Kidney glomerular epithelial cell (primary cell): ENCODE measurements at regions not wholly inside any gene's neighbourhood (a gene's known extent, or its start where the extent isn't known, plus 50 kb on each side); places are given as distances from the start of the nearest gene placed in this dataset.

Experiments
- DNase-seq: peaks from one replicate; lab custom pipeline; 2025; lab: John Stamatoyannopoulos, UW

GRCh38 chr16:72313903-72314302 lies 141.9 kb upstream of the PMFBP1 start:
- DNase-seq = no peak

- DNase-seq = no peak
Observed at GRCh38 chr16:72312828-72313227, 140.9 kb upstream of the PMFBP1 start.

- no peak for DNase-seq
Observed at GRCh38 chr16:72311426-72311825, 139.5 kb upstream of the PMFBP1 start.

GRCh38 chr16:72309001-72309400 lies 137.0 kb upstream of the PMFBP1 start:
- DNase-seq = no peak

GRCh38 chr16:72308396-72308795 lies 136.4 kb upstream of the PMFBP1 start:
- DNase-seq = no peak

- DNase-seq = no peak
Observed at GRCh38 chr16:72302332-72302731, 130.4 kb upstream of the PMFBP1 start.

GRCh38 chr16:72301523-72302236 lies 129.7 kb upstream of the PMFBP1 start:
- DNase-seq = no peak

GRCh38 chr16:72300892-72301291 lies 128.9 kb upstream of the PMFBP1 start:
- DNase-seq = no peak

- no peak for DNase-seq
Observed at GRCh38 chr16:72299684-72300243, 127.8 kb upstream of the PMFBP1 start.

GRCh38 chr16:72298961-72299360 lies 127.0 kb upstream of the PMFBP1 start:
- DNase-seq = no peak

- no peak for DNase-seq
Observed at GRCh38 chr16:72295914-72296313, 124.0 kb upstream of the PMFBP1 start.

- DNase-seq = peak; percentile 87
Observed at GRCh38 chr16:72291531-72291981, 119.6 kb upstream of the PMFBP1 start.

GRCh38 chr16:72291121-72291520 lies 119.2 kb upstream of the PMFBP1 start:
- DNase-seq = peak; percentile 51

- DNase-seq = no peak
Observed at GRCh38 chr16:72287649-72288048, 115.7 kb upstream of the PMFBP1 start.

GRCh38 chr16:72286936-72287620 lies 115.1 kb upstream of the PMFBP1 start:
- no peak for DNase-seq

- no peak for DNase-seq
Observed at GRCh38 chr16:72285728-72286127, 113.8 kb upstream of the PMFBP1 start.

GRCh38 chr16:72285324-72285723 lies 113.4 kb upstream of the PMFBP1 start:
- no peak for DNase-seq

- no peak for DNase-seq
Observed at GRCh38 chr16:72284042-72284789, 112.3 kb upstream of the PMFBP1 start.

GRCh38 chr16:72282362-72282761 lies 110.4 kb upstream of the PMFBP1 start:
- no peak for DNase-seq

- DNase-seq = no peak
Observed at GRCh38 chr16:72278301-72278700, 106.3 kb upstream of the PMFBP1 start.

GRCh38 chr16:72277749-72278148 lies 105.8 kb upstream of the PMFBP1 start:
- DNase-seq = no peak

- no peak for DNase-seq
Observed at GRCh38 chr16:72271699-72272240, 99.8 kb upstream of the PMFBP1 start.
